Astrocyte of the spinal cord (primary cell): ENCODE measurements at regions not wholly inside any gene's neighbourhood (a gene's known extent, or its start where the extent isn't known, plus 50 kb on each side); places are given as distances from the start of the nearest gene placed in this dataset.

Experiments used
- DNase-seq: peaks from one replicate; pipeline ENCODE4 v3.0.0; 2011; ENCODE audit warnings: low read depth, low spot score
- H3K4me3 ChIP-seq: 2 replicates; pipeline ENCODE4 v1.5.1; 2011; ENCODE audit warnings: low read depth, mild to moderate bottlenecking, low read length, moderate library complexity
- in situ Hi-C: cut with HindIII; loops from 2 replicates; pipeline ENCODE4 v1.10.0; 2017; ENCODE audit warnings: low sequenced_read_pairs
- TF ChIP-seq, protein P1 (sequence below): IDR thresholded peaks from 2 replicates; pipeline ENCODE4 v1.5.1; 2012; ENCODE audit warnings: low read depth, mild to moderate bottlenecking, low read length, inconsistent platforms

DNA sequence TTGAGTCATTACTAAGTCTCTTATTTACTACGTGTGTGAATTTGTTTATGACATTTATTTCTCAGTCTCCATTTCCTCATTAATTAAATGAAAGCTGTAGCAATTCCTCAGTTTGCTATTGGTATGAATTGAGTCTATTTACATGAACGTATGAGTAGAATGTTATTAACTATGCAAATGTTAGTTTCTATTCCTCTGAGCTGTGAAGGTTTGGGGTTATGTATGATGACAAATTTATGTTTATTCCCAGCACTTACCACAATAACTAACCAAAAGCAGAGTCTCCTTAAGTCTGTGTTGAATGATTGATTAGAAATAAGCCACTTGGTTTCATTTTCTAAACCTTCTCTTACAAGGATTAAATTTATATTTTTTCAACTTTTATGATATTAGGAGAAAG lies 1340.9 kb downstream of the FSCB start:
- TF ChIP-seq, protein P1, sequence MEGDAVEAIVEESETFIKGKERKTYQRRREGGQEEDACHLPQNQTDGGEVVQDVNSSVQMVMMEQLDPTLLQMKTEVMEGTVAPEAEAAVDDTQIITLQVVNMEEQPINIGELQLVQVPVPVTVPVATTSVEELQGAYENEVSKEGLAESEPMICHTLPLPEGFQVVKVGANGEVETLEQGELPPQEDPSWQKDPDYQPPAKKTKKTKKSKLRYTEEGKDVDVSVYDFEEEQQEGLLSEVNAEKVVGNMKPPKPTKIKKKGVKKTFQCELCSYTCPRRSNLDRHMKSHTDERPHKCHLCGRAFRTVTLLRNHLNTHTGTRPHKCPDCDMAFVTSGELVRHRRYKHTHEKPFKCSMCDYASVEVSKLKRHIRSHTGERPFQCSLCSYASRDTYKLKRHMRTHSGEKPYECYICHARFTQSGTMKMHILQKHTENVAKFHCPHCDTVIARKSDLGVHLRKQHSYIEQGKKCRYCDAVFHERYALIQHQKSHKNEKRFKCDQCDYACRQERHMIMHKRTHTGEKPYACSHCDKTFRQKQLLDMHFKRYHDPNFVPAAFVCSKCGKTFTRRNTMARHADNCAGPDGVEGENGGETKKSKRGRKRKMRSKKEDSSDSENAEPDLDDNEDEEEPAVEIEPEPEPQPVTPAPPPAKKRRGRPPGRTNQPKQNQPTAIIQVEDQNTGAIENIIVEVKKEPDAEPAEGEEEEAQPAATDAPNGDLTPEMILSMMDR: no peak
- DNase-seq: no peak
- no peak overlapping the region for H3K4me3 ChIP-seq
- in situ Hi-C loops: no loop called here

DNA sequence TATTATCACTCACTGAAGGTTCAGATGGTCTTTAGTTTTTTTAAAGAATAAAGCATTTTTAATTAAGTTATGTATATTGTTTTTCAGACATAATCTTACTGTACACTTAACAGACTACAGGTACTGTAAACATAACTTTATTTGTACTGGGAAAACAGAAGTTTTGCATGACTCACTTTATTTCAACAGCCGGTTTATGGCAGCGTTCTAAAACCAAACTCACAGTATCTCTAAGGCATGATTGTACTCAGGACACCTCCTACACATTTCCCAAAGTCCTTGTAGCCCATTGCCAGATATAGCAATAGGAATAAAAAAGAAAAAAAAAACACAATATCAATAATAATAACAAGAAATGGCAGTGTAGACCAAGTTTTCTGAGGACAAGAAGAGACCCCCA lies 1341.4 kb downstream of the FSCB start:
- no peak overlapping the region for H3K4me3 ChIP-seq
- DNase-seq: no peak
- in situ Hi-C loops: no loop called here
- TF ChIP-seq, protein P1: no peak

DNA sequence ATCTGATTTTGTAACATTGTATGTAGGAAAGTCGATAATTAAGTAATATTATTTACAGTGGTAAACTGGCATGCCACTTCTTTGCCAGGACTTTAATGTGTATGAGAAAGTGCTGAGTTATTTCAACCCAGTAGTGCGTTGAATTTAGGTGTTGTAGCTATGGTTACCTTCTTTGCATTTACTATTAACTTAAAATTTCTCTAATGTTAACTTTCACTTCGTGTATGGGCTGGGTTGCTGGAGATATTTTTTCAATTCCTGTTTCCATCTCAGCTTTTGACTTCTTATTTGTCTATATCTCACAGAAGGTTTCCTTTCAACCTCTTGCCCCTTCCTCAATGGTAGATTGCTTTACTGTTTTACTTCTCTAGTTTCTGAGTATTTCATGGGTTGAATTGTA lies 1345.6 kb downstream of the FSCB start:
- H3K4me3 ChIP-seq: no peak overlapping the region
- in situ Hi-C loops: no loop called here
- TF ChIP-seq, protein P1: no peak
- no peak for DNase-seq

GRCh38 chr14:43157661-43158060 lies 1349.4 kb downstream of the FSCB start:
- DNase-seq: no peak
- in situ Hi-C loops: no loop called here
- TF ChIP-seq, protein P1: no peak
- H3K4me3 ChIP-seq: no peak overlapping the region

- in situ Hi-C loops: no loop called here
- DNase-seq: no peak
- TF ChIP-seq, protein P1: no peak
- no peak overlapping the region for H3K4me3 ChIP-seq
Measured at GRCh38 chr14:43155924-43156323, 1351.2 kb downstream of the FSCB start.

DNA sequence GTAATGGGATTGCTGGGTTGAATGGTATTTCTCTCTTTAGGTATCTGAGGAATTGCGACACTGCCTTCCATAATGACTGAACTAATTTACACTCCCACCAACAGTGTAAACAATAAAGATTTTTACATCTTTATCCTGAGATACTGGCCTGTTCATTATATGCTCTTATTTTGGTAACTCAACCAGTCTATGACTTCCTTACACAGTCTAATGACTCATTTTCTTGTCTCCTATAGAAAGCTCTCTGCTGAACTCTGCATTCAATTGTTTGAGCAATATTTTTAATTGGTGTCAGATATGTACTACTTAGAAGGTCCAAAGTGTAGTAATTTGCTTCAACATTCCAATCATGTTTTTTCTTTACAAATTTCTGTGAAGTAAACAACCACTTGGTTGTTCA lies 1351.8 kb downstream of the FSCB start:
- TF ChIP-seq, protein P1: no peak
- no peak overlapping the region for H3K4me3 ChIP-seq
- no peak for DNase-seq
- in situ Hi-C loops: no loop called here

GRCh38 chr14:43147485-43147884 lies 1359.6 kb downstream of the FSCB start:
- TF ChIP-seq, protein P1: no peak
- no peak for DNase-seq
- no peak overlapping the region for H3K4me3 ChIP-seq
- in situ Hi-C loops: no loop called here
